ENCODE measurements at regions not wholly inside any gene's neighbourhood (a gene's known extent, or its start where the extent isn't known, plus 50 kb on each side); places are given as distances from the start of the nearest gene placed in this dataset.

- TF ChIP-seq FOXM1 (IDR thresholded peaks at IDR 0.05; ENCODE audit: borderline replicate concordance): no peak
- TF ChIP-seq TARDBP (IDR thresholded peaks at IDR 0.05): no peak
- no peak for TF ChIP-seq HDGF (IDR thresholded peaks at IDR 0.05; ENCODE audit: borderline replicate concordance)
- TF ChIP-seq FOXK2 (IDR thresholded peaks at IDR 0.05): no peak
- TF ChIP-seq FOXA1 (IDR thresholded peaks at IDR 0.05): no peak
- no peak for TF ChIP-seq SP1 (IDR thresholded peaks at IDR 0.05)
- TF ChIP-seq BHLHE40 (IDR thresholded peaks at IDR 0.05; ENCODE audit: borderline replicate concordance): no peak
- no peak for TF ChIP-seq L3MBTL2 (conservative IDR thresholded peaks at IDR 0.05)
- no peak for TF ChIP-seq ZNF384 (IDR thresholded peaks at IDR 0.05)
- no peak for TF ChIP-seq SUZ12 (IDR thresholded peaks at IDR 0.05)
- no peak for TF ChIP-seq PKNOX1 (IDR thresholded peaks at IDR 0.05)
- TF ChIP-seq CTBP1 (IDR thresholded peaks at IDR 0.05; ENCODE audit: borderline replicate concordance): no peak
- TF ChIP-seq LEF1 (IDR thresholded peaks at IDR 0.05; ENCODE audit: borderline replicate concordance): no peak
- TF ChIP-seq ARNT (IDR thresholded peaks at IDR 0.05): no peak
Observed at GRCh38 chr5:58151414-58151813, 308.5 kb downstream of the PLK2 start.
